HG02798 (cell line): ENCODE measurements at regions not wholly inside any gene's neighbourhood (a gene's known extent, or its start where the extent isn't known, plus 50 kb on each side); places are given as distances from the start of the nearest gene placed in this dataset.

Experiments used
- ATAC-seq: cut with Tn5 transposase; IDR thresholded peaks from one replicate; pipeline ENCODE4 v1.9.1; 2021; ENCODE audit warnings: mild to moderate bottlenecking; ENCODE audit not compliant: unreplicated experiment, poor library complexity

DNA sequence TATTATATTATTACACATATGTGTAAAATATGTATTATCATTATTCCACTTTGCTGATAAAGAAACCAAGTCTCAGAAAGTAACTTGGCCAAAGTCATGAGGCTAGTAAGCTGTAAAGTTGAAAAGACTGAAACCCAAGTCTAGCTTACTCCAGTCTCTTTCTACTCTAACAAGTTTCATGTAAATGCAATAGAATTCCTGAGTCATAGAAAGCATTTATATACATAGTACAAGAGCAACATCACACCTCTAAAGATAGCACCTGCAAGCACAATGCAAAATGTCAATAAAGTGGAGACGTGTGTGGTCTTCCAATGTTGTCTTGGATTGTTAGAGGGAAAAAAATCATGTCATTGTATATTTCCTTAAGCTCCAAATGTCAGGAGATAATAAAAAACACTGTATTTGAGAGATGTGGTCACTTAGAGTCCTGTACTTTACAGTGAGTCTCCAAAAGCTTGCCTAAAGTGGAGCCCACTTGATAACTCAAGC lies 430.3 kb upstream of the NRP1 start:
- no peak for ATAC-seq

DNA sequence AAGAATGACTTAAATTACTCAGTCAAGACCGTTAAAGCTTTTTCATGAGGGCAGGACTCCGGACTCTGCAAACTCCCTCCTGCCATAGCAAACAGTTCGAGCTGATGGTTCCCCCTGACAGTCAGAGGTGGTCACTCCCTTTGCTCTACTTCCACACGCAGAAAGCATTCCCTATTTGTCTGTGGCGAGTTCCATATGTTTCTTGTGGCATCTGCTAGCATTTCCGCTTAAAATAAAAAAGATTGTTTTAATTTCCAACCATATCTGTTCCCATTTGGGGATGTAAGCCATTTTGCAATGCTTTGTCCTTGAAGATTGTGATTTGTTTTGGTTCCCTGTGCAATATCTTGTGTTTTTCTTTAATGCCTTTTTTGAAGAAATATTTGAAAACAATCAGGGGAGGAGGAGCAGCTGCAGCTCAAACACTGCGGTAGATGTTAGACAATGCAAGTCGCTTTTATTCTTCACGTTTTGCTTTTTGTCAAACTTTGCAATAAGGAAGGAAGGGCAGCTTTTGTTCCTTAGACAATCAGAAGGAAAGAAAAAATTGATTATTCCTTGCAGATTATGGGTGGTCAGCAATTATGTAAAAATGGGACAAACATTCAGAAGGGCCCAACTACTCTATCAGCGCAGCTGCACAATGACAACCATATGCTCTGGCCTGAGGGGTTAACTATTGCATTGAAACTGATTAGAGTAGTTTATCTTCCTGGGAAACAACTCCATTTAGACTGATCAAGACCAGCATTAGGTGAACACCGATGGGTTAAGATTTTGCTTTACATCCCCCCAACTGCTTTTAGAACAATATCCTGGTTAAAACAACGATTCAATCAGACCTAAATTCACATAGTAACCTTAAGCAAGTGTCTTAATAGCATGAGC lies 425.8 kb upstream of the NRP1 start:
- ATAC-seq, result no peak

DNA sequence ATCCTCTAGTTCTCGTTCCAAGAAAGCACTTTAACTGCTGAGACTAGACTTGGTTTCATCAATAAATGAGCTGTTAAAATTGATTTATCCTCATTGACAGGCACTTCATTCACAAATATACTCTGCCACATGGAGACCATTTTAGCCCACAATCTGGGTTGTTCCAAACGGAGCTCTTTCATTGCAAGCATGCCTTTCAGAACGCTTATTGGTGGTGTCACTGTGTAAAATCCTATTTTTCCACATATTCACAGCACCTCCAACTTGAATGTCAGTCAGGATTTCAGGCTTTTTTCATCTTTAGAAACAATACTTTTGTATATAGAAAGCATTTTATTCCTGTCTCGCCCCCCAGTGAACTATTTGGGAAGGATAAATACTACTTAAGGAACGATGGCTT lies 424.7 kb upstream of the NRP1 start:
- no peak for ATAC-seq

DNA sequence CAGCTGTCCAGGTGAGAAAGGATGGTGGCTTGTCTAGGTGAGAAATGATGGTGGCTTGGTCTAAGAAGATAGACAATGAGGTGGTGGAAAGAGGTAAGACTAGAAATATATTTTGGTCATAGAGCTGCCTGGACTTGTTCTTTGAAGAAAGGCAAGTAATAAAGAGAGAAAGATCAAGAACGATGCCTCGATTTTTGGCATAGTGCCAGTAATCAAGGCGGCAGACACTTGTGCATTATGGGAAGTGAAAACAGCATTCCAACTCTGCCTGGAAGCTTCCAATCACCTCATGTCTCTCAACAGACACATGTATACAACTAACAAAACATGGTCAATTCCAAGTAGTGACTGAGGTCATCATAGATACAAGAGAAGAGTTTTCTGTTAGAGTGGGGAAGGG lies 423.8 kb upstream of the NRP1 start:
- no peak for ATAC-seq

DNA sequence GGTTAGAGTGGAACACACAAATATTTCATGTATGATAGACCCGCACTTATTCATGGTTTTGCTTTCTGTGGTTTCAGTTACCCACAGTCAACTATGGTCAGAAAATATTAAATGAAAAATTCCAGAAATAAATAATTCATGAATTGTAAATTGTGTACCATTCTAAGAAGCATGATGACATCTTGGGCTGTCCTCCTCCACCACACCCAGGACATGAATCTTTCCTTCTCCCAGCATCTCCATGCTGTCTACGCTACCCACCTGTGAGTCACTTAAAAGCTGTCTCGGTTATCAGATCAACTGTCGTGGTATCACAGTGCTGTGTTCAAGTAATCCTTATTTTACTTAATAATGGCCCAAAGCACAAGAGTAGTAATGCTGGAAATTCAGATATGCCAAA lies 419.6 kb upstream of the NRP1 start:
- ATAC-seq, result no peak

DNA sequence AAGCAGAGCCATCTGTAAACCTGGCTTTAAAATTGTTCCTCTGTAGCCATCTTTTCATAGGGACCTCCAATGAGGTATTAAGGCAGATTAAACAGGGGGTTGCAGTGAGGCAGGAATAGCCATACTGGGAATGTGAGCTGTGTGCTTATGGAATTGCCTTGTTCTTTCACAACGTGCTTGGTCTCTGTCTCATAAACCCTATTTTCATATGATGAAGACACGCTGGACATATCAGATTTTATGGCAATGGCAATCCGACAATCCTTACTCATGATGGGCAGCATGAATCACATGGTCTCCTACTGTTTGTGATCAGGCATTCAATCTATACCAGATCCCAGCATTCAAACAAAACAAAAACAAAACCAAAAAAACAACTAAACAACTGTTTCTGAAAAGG lies 418.9 kb upstream of the NRP1 start:
- ATAC-seq, result no peak

DNA sequence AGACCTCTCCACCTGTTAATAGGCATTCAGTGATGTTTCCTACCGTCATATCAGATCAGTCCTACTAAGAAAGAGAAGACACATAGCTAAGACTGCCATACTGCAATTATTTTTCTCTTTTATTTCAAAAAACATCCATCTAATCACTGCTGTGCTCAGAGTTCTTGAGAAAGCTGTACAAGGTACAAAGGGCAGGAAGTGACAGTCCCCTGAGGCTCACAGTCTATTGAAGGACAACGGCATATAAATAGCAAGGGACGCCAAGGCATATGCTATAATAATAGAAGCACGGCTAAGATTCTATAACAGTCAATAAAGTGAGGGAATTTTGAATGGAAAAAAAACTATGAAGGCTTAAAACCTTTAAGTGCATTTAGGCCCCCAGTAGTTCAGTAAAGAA lies 415.3 kb upstream of the NRP1 start:
- no peak for ATAC-seq

DNA sequence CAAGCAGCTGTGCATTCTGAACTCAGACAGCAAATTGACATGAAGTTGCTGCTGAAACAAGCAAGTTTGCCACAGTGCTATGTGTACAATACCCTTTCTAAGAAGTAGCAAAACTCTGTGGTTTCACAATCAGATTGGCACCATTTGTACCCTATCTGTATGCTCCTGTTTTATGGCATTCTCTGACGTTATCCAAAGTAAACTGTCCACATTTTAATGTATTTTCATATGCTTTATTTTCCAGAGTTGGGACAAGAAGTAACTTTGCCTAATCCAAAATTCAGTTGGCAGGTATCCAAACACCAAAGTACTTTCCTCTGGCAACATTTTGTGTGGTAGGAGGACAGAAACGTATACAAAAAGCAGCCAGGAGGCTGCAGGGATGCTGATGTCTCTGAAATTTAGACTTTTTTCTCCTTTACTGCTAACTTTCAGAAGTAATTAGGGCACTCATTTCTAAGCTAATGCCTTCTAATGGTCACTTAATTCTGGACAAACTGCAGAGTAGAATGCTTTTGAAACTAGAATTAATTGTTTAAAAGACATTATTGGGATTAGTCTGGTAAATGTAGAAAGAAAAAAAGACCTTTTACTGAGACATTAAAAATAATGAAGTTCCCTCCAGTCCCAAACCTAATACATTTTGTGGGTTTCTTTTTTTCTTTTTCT lies 414.7 kb upstream of the NRP1 start:
- no peak for ATAC-seq

DNA sequence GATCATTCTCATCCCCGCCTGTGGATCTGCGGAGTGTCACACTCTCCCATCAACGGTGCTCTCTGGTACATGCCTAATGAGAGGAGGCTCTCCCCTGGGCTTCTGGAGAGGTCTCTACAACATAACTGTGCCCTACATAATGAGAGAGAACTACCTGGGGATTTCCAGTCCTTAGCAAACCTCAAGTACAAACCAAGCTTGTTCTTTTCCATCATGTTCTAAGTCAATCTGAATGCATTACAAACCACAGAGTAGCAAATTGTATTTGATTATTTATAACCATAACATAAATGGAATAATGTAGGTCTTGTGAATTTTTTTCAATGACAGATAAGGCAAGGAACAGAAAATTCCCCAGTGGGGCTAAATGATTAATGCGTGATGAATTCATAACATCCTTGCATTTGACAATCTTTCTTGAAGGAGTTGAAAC lies 412.4 kb upstream of the NRP1 start:
- ATAC-seq, result no peak

DNA sequence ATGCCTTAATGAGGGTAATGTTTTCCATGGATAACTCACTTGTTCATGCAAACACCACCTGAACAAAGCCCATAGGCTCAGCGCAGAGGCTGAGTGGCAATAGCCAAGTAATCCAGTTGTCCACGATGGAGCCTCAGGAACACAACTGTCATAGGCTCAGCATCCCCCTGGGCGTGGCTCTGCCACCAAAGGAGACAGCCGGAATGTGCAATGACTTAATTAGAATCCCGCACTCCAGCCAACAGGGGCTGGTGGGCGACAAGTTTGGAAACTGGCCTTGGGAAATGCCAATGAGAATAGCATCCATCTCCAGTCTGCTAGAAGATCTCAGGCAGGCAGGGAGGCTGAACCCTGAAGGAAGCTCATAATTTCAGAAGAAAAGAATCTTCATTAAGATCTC lies 411.7 kb upstream of the NRP1 start:
- ATAC-seq, result no peak

DNA sequence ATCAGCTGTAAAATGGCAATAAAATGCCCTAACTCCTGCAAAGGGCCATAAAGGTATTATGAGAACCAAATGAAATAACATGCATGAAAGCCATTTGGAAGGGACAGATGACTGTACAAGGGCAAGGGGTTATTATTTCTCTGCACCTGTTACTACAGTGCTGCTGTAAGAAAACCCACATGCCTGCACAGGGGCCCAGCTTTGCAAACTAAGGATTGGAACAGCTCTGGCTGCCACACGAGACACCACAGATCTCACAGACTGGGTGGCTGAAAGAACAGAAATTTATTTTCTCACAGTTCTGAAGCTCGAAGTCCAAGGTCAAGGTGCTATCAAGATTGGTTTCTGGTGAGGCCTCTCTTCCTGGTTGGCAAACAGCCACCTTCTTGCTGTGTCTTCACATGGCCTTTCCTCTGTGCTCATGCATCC lies 409.0 kb upstream of the NRP1 start:
- ATAC-seq, result peak; percentile 57

DNA sequence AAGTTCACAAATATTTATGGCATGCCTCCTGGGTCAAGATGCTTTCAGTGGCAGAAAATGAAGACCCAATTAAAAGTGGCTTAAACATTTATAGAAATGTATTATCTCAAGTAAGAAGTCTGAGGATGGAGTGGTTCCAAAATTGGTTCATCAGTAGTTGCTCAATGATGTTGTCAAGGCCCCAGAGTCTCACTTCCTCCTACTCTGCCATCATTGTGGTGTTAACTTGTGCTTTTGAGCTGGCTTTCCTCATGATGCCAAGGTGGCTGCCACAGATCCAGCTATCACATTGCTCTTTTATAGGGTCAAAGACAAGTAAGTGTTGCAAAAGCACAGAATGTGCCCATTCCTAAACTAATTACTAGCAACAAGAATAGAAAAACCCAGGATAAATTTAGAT lies 404.6 kb upstream of the NRP1 start:
- no peak for ATAC-seq

DNA sequence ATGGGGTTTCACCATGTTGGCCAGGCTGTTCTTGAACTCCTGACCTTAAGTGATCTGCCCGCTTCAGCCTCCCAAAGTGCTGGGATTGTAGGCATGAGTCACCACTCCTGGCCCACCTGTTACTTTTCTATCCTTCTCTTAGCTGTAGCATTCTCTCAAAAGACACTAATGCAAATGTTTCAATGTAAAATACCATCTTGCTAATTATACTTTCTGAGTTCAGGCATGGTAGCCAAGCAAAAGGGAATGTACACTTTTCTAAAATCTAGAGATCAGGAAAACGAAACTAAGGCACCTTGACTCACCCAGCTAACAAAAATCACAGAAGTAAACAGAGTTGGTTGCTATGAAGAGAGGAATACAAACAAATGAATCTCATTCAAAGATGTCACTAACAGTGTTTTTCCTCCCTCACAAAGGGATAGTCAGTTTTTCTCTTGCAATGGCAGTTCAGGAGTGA lies 401.0 kb upstream of the NRP1 start:
- no peak for ATAC-seq

DNA sequence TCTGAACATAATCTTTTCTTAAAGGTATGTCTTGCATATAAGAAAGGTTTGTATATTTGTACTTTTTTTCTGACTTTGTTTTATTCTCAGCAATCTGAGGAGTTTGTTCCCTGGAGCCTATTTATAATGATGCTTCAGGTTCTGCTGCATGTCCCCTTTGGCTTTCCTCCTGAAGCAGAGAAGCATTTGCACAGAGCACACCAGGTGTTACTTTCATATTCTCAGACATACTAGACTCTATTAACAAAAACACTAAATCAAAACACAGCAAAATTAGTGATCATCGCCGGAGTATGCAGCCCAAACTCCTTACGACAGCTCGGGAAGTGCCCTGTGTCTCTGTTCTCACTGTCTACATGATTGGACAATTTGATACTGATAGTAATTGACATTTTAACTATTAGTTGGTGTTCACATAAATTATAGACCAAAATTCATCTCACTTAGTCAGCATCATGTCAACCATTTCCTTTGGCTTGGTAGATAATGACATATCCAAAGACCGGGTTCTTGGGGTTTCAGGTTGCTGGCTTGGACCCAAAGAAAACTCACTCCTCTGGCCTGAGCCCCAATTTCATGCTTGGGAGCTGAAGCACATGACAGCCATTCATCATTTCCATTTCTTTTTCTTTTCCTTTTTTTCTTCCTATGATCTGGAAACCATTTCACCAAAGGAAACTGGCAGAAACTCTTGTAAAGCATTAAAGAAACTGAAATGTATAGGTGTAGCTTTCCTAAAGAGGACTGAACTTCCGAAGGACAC lies 400.1 kb upstream of the NRP1 start:
- no peak for ATAC-seq

DNA sequence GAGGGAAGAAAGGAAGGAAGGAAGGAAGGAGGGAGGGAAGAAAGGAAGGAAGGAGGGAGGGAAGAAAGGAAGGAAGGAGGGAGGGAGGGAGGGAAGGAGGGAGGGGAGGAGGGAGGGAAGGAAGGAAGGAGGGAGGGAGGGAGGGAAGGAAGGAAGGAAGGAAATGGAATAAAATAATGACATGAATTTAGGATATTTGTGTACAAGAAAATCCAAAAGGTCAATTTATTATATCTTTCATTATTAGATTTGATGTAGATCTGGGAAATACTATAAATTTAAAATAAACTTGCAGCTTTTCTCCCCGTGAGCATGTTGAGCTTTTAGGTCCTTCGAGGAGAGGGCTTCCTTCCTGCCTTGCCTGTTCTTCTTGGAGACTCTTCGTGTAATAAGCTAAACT lies 398.6 kb upstream of the NRP1 start:
- ATAC-seq, result no peak

DNA sequence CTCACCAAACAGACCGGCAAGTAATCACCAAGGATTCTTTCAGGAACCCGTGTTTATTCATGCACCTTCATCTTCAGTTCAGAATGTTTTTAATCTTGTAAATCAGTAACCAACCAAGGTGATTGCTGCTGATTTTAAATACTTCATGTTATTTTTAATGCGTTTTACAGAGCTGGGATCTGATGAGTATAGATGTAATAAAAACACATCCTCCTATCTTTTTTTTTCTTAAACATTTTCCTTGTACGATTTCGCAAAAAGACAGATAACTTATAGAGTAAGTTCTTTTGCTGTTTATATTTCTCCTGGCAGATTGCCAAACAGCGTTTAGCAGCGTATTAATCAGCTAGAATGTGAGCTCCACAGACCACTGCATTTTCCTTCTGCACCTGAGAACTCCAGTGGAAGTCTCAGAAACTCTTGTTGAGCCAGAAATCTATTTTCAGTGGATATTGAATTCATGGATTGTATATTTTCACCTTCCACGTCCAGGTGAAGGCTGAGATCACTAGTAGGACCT lies 397.8 kb upstream of the NRP1 start:
- no peak for ATAC-seq

DNA sequence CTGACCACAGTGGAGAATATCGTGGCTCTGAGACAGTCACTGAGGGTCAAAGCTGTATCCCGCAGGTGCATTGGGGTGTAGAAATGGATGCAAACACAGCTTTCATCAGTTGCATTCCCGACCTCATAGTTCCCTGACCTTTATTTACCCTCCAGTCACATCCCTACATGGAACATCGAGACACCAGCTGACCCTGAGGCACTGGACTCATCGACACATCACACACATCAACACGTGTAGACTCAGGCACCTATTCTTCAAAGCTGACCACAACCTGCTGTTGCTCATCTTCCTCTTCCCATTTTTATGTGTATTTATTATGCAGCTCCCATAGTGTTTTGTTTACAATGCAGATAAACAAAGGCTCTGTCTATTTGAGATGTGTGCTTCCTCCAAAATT lies 396.9 kb upstream of the NRP1 start:
- no peak for ATAC-seq

DNA sequence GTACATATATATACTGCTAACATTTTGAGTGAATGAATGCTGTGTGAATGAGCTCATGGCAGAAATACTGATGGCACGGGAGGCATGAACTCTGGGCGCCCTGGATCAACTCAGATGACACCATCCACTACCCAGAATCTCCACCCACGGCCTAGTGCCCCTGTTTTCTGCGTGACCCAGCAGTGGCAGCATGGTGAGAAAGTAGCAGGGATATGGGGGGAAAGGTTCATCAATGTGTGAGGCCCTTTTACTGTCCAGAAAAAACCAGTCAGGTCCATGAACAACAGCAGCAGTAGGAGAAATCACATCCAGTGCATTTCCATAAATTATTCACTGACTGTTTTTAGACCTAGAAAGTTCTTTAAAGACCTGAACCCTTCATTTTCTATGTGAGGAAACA lies 391.0 kb upstream of the NRP1 start:
- no peak for ATAC-seq

DNA sequence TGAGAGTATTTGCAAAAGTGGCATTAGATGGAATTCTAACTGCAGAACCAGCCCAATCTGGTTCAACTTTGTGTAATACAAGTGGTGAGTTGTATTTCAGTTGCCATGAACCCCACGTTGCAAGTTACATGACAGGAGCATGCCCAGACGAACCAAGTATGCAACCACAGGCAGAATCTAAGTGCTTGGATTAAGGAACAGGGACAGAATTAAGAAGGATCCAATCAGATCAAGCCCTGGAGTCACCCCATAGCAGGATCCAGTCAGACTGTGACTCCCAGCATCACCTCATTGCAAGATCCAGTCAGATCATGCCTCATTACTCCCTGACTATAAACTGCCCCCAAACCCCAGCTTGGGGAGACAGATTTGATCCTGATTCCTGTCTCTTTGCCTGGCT lies 388.7 kb upstream of the NRP1 start:
- ATAC-seq, result no peak

DNA sequence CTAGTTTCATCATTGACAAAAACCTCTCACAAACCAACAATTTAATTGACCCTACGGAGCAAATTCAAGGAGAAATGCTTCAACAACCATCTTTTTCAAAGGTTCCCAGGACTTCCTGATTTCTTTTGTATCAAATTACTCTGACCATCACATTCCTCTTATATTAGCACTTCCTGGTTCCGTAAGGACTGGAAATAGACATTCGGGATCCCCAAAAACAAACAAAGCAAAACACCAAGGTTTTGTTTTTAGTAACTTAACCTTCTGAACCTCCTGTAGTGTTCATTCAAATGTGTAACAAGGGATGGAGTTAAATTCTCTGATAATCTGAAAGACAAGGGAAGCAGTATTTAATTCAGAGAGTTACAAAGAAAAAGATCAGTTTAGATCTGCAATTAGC lies 387.6 kb upstream of the NRP1 start:
- ATAC-seq, result no peak

DNA sequence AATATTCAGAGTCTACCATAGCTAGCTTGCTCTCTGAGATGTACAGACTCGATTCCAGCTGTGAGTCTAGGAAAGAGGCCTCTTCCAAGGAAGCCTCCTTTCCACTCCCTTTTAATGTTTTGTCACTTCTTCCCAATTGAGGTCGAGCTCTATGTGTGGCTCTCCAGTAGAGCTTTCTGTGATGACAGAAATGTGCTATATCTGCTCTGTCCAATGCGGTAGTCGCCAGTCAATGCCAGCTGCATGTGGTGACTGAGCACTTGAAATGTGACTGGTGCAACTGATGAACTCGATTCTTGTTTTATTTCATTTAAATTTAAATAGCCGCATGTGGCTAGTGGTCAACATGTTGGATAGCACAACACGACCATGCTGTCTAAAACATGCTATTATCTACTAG lies 387.0 kb upstream of the NRP1 start:
- ATAC-seq, result no peak
